H9 (cell line): ENCODE measurements at regions not wholly inside any gene's neighbourhood (a gene's known extent, or its start where the extent isn't known, plus 50 kb on each side); places are given as distances from the start of the nearest gene placed in this dataset.

Experiments
- DNase-seq: peaks from one replicate; pipeline ENCODE4 v3.0.0-alpha.2; 2017
- H2AFZ ChIP-seq: one replicate; pipeline ENCODE4 v1.6.1; 2013; ENCODE audit warnings: mild to moderate bottlenecking, low read length, control low read depth, moderate library complexity
- H2AK5ac ChIP-seq: 2 replicates; pipeline ENCODE4 v1.6.1; 2013; ENCODE audit warnings: low read length, control low read depth, mixed read lengths; ENCODE audit not compliant: insufficient read length
- H2BK120ac ChIP-seq: one replicate; pipeline ENCODE4 v1.6.1; 2013; ENCODE audit warnings: low read depth, mild to moderate bottlenecking, low read length, control low read depth, inconsistent platforms; ENCODE audit not compliant: poor library complexity, severe bottlenecking
- H2BK12ac ChIP-seq: 2 replicates; pipeline ENCODE4 v1.6.1; 2013; ENCODE audit warnings: low read length, control low read depth, mixed read lengths, low read depth; ENCODE audit not compliant: insufficient read length
- H2BK15ac ChIP-seq: 2 replicates; pipeline ENCODE4 v1.6.1; 2013; ENCODE audit warnings: low read depth, low read length, control low read depth
- H2BK20ac ChIP-seq: one replicate; pipeline ENCODE4 v1.6.1; 2013; ENCODE audit warnings: low read depth, mild to moderate bottlenecking, low read length, control low read depth, inconsistent platforms; ENCODE audit not compliant: poor library complexity, severe bottlenecking
- H2BK5ac ChIP-seq: 2 replicates; pipeline ENCODE4 v1.6.1; 2013; ENCODE audit warnings: low read length, control low read depth, mixed read lengths; ENCODE audit not compliant: insufficient read length
- H3K14ac ChIP-seq: 2 replicates; pipeline ENCODE4 v1.6.1; 2013; ENCODE audit warnings: low read length, control low read depth; ENCODE audit not compliant: insufficient read depth
- H3K18ac ChIP-seq: 2 replicates; pipeline ENCODE4 v1.6.1; 2013; ENCODE audit warnings: low read depth, mild to moderate bottlenecking, mixed read lengths, low read length, control low read depth; ENCODE audit not compliant: insufficient read length
- H3K23ac ChIP-seq: 2 replicates; pipeline ENCODE4 v1.6.1; 2013; ENCODE audit warnings: low read length, control low read depth, mixed read lengths, low read depth; ENCODE audit not compliant: insufficient read length
- H3K23me2 ChIP-seq: 2 replicates; pipeline ENCODE4 v1.6.1; 2013; ENCODE audit warnings: low read depth, mild to moderate bottlenecking, mixed read lengths, low read length, control low read depth; ENCODE audit not compliant: insufficient read length, poor library complexity, severe bottlenecking
- H3K27ac ChIP-seq: 2 replicates; pipeline ENCODE4 v1.5.1; 2013; ENCODE audit warnings: low read length, control low read depth, mixed read lengths, low read depth; ENCODE audit not compliant: insufficient read length
- H3K27me3 ChIP-seq: 2 replicates; pipeline ENCODE4 v1.6.1; 2013; ENCODE audit warnings: low read length, control low read depth, inconsistent platforms; ENCODE audit not compliant: insufficient read depth
- H3K4ac ChIP-seq: 2 replicates; pipeline ENCODE4 v1.6.1; 2013; ENCODE audit warnings: low read depth, mild to moderate bottlenecking, control low read depth, inconsistent platforms, low read length, moderate library complexity
- H3K4me1 ChIP-seq: 2 replicates; pipeline ENCODE4 v1.6.1; 2013; ENCODE audit warnings: low read length, control low read depth, inconsistent platforms; ENCODE audit not compliant: insufficient read depth
- H3K4me2 ChIP-seq: 2 replicates; pipeline ENCODE4 v1.6.1; 2013; ENCODE audit warnings: low read length, control low read depth, mixed read lengths; ENCODE audit not compliant: insufficient read length, insufficient read depth
- H3K56ac ChIP-seq: 2 replicates; pipeline ENCODE4 v1.6.1; 2013; ENCODE audit warnings: low read depth, mild to moderate bottlenecking, mixed read lengths, low read length, control low read depth; ENCODE audit not compliant: insufficient read length
- H3K79me1 ChIP-seq: 2 replicates; pipeline ENCODE4 v1.6.1; 2013; ENCODE audit warnings: low read depth, mild to moderate bottlenecking, moderate library complexity, low read length, control low read depth, inconsistent platforms; ENCODE audit not compliant: insufficient read depth, poor library complexity, severe bottlenecking
- H3K79me2 ChIP-seq: 2 replicates; pipeline ENCODE4 v1.6.1; 2013; ENCODE audit warnings: low read length, control low read depth, inconsistent platforms; ENCODE audit not compliant: insufficient read depth
- H3K9ac ChIP-seq: 2 replicates; pipeline ENCODE4 v1.6.1; 2013; ENCODE audit warnings: low read length, control low read depth, mixed read lengths; ENCODE audit not compliant: insufficient read length; ENCODE audit errors: extremely low read depth
- H3K9me3 ChIP-seq: one replicate; pipeline ENCODE4 v1.6.1; 2013; ENCODE audit warnings: low read depth, low read length, inconsistent platforms; ENCODE audit not compliant: control insufficient read depth
- H3T11ph ChIP-seq: one replicate; pipeline ENCODE4 v1.6.1; 2013; ENCODE audit warnings: mild to moderate bottlenecking, low read length, control low read depth, inconsistent platforms
- H4K20me1 ChIP-seq: one replicate; pipeline ENCODE4 v1.6.1; 2013; ENCODE audit not compliant: control insufficient read depth, insufficient read length, insufficient read depth
- H4K5ac ChIP-seq: 2 replicates; pipeline ENCODE4 v1.6.1; 2013; ENCODE audit warnings: low read depth, mild to moderate bottlenecking, mixed read lengths, low read length, control low read depth; ENCODE audit not compliant: insufficient read length
- H4K8ac ChIP-seq: replicated peaks from 2 replicates; pipeline ENCODE4 v1.6.1; 2013; ENCODE audit warnings: low read length, control low read depth, mixed read lengths, low read depth; ENCODE audit not compliant: insufficient read length
- H4K91ac ChIP-seq: 2 replicates; pipeline ENCODE4 v1.6.1; 2013; ENCODE audit warnings: low read depth, mild to moderate bottlenecking, moderate library complexity, mixed read lengths, low read length, control low read depth; ENCODE audit not compliant: insufficient read length
- H3K27ac Mint-ChIP-seq, 3 experiments: 2 replicates in 2 of 3; 3 replicates in 1 of 3; pipeline ENCODE4 v1.8.0; 2020 to 2021; ENCODE audit warnings: mixed read lengths in 3 of 3, mild to moderate bottlenecking in 1 of 3, moderate library complexity in 1 of 3
- H3K27me3 Mint-ChIP-seq: 2 replicates; pipeline ENCODE4 v1.8.0; 2021; ENCODE audit warnings: low read depth, mild to moderate bottlenecking, moderate library complexity, mixed read lengths
- H3K36me3 Mint-ChIP-seq, 3 experiments: 2 replicates in 2 of 3; 3 replicates in 1 of 3; pipeline ENCODE4 v1.8.0; 2020 to 2021; ENCODE audit warnings: low read depth in 3 of 3, mixed read lengths in 3 of 3; ENCODE audit not compliant: insufficient read depth in 1 of 3
- H3K4me1 Mint-ChIP-seq, 2 experiments: 2 replicates each; pipeline ENCODE4 v1.8.0; 2020; ENCODE audit warnings: mixed read lengths in 2 of 2
- H3K4me3 Mint-ChIP-seq, 2 experiments: 2 replicates in 1 of 2; 3 replicates in 1 of 2; pipeline ENCODE4 v1.8.0; 2020 to 2021; ENCODE audit warnings: mild to moderate bottlenecking in 2 of 2, mixed read lengths in 2 of 2, moderate library complexity in 1 of 2
- H3K9me3 Mint-ChIP-seq, 2 experiments: 2 replicates in 1 of 2; 3 replicates in 1 of 2; pipeline ENCODE4 v1.8.0; 2020; ENCODE audit warnings: mild to moderate bottlenecking in 2 of 2, mixed read lengths in 2 of 2, moderate library complexity in 1 of 2
- WGBS: extraction: QIAGEN DNeasy Blood & Tissue Kit; methylation state at CpG from one replicate; pipeline ENCODE4 v1.1.7; 2013; ENCODE audit warnings: missing lambda C conversion rate, low lambda C conversion rate, mixed read lengths; ENCODE audit not compliant: insufficient read length; ENCODE audit errors: extremely low coverage; 5-methylcytosine and 5-hydroxymethylcytosine counted together
- TF ChIP-seq, protein P1 (sequence below): fragments of 200-600 bp; sonication (generic); conservative IDR thresholded peaks from 3 replicates; pipeline ENCODE4 v1.8.0; 2021; ENCODE audit warnings: antibody characterized with exemption, mild to moderate bottlenecking

DNA sequence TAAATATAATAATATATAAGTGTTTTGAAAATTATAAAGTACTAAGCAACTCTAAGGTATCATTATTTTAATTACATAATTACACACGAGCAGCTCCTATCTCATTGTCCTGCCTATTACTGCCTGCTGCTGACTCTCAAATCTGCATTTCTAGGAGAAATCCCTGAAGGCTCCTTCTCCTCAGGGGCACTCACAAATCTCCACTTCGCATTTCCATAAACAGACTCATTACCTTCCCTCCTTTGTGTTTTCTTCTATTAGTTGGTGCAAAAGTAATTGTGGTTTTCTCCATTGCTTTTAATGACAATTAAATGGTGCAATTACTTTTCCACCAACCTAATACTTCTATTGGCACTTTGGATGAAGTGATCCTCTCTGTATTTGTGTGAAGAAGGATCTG lies 135.0 kb upstream of the HNMT start:
- no peak overlapping the region for H3K4me3 Mint-ChIP-seq
- H2BK20ac ChIP-seq = no peak overlapping the region
- no peak overlapping the region for H2BK12ac ChIP-seq
- no peaks in the 10 kb centered on the region for H3K79me1 ChIP-seq
- peak overlapping the region in 1 of 3 experiments; percentile 81; a peak in 2 of 7 replicates for H3K27ac Mint-ChIP-seq
- H3T11ph ChIP-seq = no peak overlapping the region
- no peak overlapping the region for H3K4ac ChIP-seq
- no peak overlapping the region for H4K5ac ChIP-seq
- no CpG with 5 or more reads among the region's 2 CpGs for WGBS
- H4K20me1 ChIP-seq = no peaks in the 10 kb centered on the region
- no peaks in the 10 kb centered on the region for H3K79me2 ChIP-seq
- no peaks in the 10 kb centered on the region; the same call in 1 of the 2 replicates for H3K27me3 Mint-ChIP-seq
- H3K9ac ChIP-seq = no peak overlapping the region
- no peaks in the 10 kb centered on the region for H3K36me3 Mint-ChIP-seq
- H4K8ac ChIP-seq = no peak overlapping the region
- no peaks in the 10 kb centered on the region for H3K4me1 ChIP-seq
- H2BK120ac ChIP-seq = no peak overlapping the region
- H3K56ac ChIP-seq = no peak overlapping the region
- H3K23ac ChIP-seq = no peak overlapping the region
- TF ChIP-seq, protein P1, sequence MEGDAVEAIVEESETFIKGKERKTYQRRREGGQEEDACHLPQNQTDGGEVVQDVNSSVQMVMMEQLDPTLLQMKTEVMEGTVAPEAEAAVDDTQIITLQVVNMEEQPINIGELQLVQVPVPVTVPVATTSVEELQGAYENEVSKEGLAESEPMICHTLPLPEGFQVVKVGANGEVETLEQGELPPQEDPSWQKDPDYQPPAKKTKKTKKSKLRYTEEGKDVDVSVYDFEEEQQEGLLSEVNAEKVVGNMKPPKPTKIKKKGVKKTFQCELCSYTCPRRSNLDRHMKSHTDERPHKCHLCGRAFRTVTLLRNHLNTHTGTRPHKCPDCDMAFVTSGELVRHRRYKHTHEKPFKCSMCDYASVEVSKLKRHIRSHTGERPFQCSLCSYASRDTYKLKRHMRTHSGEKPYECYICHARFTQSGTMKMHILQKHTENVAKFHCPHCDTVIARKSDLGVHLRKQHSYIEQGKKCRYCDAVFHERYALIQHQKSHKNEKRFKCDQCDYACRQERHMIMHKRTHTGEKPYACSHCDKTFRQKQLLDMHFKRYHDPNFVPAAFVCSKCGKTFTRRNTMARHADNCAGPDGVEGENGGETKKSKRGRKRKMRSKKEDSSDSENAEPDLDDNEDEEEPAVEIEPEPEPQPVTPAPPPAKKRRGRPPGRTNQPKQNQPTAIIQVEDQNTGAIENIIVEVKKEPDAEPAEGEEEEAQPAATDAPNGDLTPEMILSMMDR = no peak
- no peak overlapping the region for H3K14ac ChIP-seq
- DNase-seq = no peak
- no peaks in the 10 kb centered on the region for H3K9me3 ChIP-seq
- no peak overlapping the region for H3K18ac ChIP-seq
- H3K27me3 ChIP-seq = no peaks in the 10 kb centered on the region
- H2BK5ac ChIP-seq = no peak overlapping the region
- H2BK15ac ChIP-seq = no peak overlapping the region
- H2AFZ ChIP-seq = no peak overlapping the region
- no peak overlapping the region for H2AK5ac ChIP-seq
- H3K27ac ChIP-seq = no peak overlapping the region
- H4K91ac ChIP-seq = no peak overlapping the region
- no peak overlapping the region for H3K4me2 ChIP-seq
- H3K4me1 Mint-ChIP-seq = peaks cover 39 to 49% of the 10 kb centered on the region in 2 experiments
- no peaks in the 10 kb centered on the region for H3K9me3 Mint-ChIP-seq
- H3K23me2 ChIP-seq = no peaks in the 10 kb centered on the region
